CD14-positive monocyte (primary cell): ENCODE measurements at regions not wholly inside any gene's neighbourhood (a gene's known extent, or its start where the extent isn't known, plus 50 kb on each side); places are given as distances from the start of the nearest gene placed in this dataset.

ENCODE experiments used
- DNase-seq, 3 donors: peaks; one replicate each; pipeline ENCODE4 v3.0.0-alpha.2; 2011 to 2022
- H2AFZ ChIP-seq: 2 replicates; pipeline ENCODE4 v1.6.0; 2012; ENCODE audit warnings: mild to moderate bottlenecking, low read depth, low read length, inconsistent platforms; ENCODE audit not compliant: insufficient read depth, poor library complexity, severe bottlenecking
- H3K27ac ChIP-seq, 2 donors: 1 replicate in 1 of 2; 2 replicates in 1 of 2; pipeline ENCODE4 v1.5.1; 2012 to 2013; ENCODE audit warnings: low read length in 2 of 2, control low read depth in 1 of 2, inconsistent platforms in 1 of 2, low read depth in 1 of 2, mild to moderate bottlenecking in 1 of 2
- H3K27me3 ChIP-seq, 2 donors: one replicate each; pipeline versions ENCODE4 v1.6.0 to v1.6.1; 2011 to 2013; ENCODE audit warnings: low read length in 2 of 2; ENCODE audit not compliant: control insufficient read depth in 2 of 2, insufficient read depth in 2 of 2
- H3K36me3 ChIP-seq, 2 donors: replicated peaks in 1 of 2; 1 replicate in 1 of 2; 2 replicates in 1 of 2; pipeline versions ENCODE4 v1.5.1 to v1.6.1; 2012 to 2013; ENCODE audit warnings: low read length in 2 of 2, control low read depth in 1 of 2, inconsistent platforms in 1 of 2, mild to moderate bottlenecking in 1 of 2; ENCODE audit not compliant: insufficient read depth in 2 of 2, control insufficient read depth in 1 of 2
- H3K4me1 ChIP-seq, 2 donors: 1 replicate in 1 of 2; 2 replicates in 1 of 2; pipeline versions ENCODE4 v1.5.1 to v1.6.1; 2012 to 2013; ENCODE audit warnings: low read length in 2 of 2, control low read depth in 1 of 2, inconsistent platforms in 1 of 2, mild to moderate bottlenecking in 1 of 2, moderate library complexity in 1 of 2; ENCODE audit not compliant: insufficient read depth in 2 of 2, control insufficient read depth in 1 of 2
- H3K4me2 ChIP-seq: replicated peaks from 2 replicates; pipeline ENCODE3; 2012; ENCODE audit warnings: low read length, moderate library complexity, mild to moderate bottlenecking; ENCODE audit not compliant: poor library complexity, severe bottlenecking; ENCODE audit errors: extremely low read depth
- H3K4me3 ChIP-seq, 3 experiments: fragments of 200-600 bp in 1 of 3; sonication (generic) in 1 of 3; replicated peaks in 1 of 3; 1 replicate in 2 of 3; 2 replicates in 1 of 3; pipeline ENCODE4 v1.5.1; 2011 to 2013; ENCODE audit warnings: low read length in 3 of 3, mild to moderate bottlenecking in 3 of 3, control low read depth in 2 of 3, low read depth in 2 of 3, inconsistent platforms in 1 of 3, moderate library complexity in 1 of 3
- H3K79me2 ChIP-seq: 2 replicates; pipeline ENCODE4 v1.6.0; 2012; ENCODE audit warnings: mild to moderate bottlenecking, control low read depth, inconsistent platforms, low read length, moderate library complexity; ENCODE audit not compliant: insufficient read depth
- H3K9ac ChIP-seq: 2 replicates; pipeline ENCODE4 v1.6.0; 2017; ENCODE audit warnings: low read length, mild to moderate bottlenecking; ENCODE audit not compliant: insufficient read depth, poor library complexity, severe bottlenecking
- H3K9me3 ChIP-seq, 2 donors: replicated peaks in 1 of 2; 1 replicate in 1 of 2; 2 replicates in 1 of 2; pipeline versions ENCODE4 v1.5.1 to v1.6.1; 2012 to 2013; ENCODE audit warnings: low read length in 2 of 2, control low read depth in 1 of 2; ENCODE audit not compliant: control insufficient read depth in 1 of 2, insufficient read depth in 1 of 2
- H4K20me1 ChIP-seq: 2 replicates; pipeline ENCODE4 v1.6.0; 2012; ENCODE audit warnings: mild to moderate bottlenecking, low read length, control low read depth, moderate library complexity; ENCODE audit not compliant: insufficient read depth
- H3K27ac Mint-ChIP-seq, 7 donors: one replicate each; pipeline ENCODE4 v1.8.0; 2020; ENCODE audit warnings: mild to moderate bottlenecking in 7 of 7, mixed read lengths in 7 of 7, moderate library complexity in 6 of 7, inconsistent platforms in 2 of 7
- H3K27me3 Mint-ChIP-seq, 3 donors: one replicate each; pipeline ENCODE4 v1.8.0; 2021 to 2022; ENCODE audit warnings: low read depth in 3 of 3, mild to moderate bottlenecking in 3 of 3, mixed read lengths in 3 of 3, moderate library complexity in 3 of 3, inconsistent platforms in 1 of 3
- H3K36me3 Mint-ChIP-seq, 2 donors: one replicate each; pipeline ENCODE4 v1.8.0; 2020; ENCODE audit warnings: mixed read lengths in 2 of 2, inconsistent platforms in 1 of 2, mild to moderate bottlenecking in 1 of 2
- H3K4me1 Mint-ChIP-seq: one replicate; pipeline ENCODE4 v1.8.0; 2020; ENCODE audit warnings: mild to moderate bottlenecking, mixed read lengths
- H3K4me3 Mint-ChIP-seq, 2 donors: one replicate each; pipeline ENCODE4 v1.8.0; 2020; ENCODE audit warnings: mild to moderate bottlenecking in 2 of 2, mixed read lengths in 2 of 2, moderate library complexity in 1 of 2
- H3K9me3 Mint-ChIP-seq, 7 donors: one replicate each; pipeline ENCODE4 v1.8.0; 2020 to 2022; ENCODE audit warnings: mixed read lengths in 7 of 7, mild to moderate bottlenecking in 6 of 7, moderate library complexity in 6 of 7, inconsistent platforms in 2 of 7
- whole genome bisulfite sequencing: methylation state at CpG from one replicate; pipeline ENCODE4 v1.1.5; 2013; ENCODE audit warnings: missing lambda C conversion rate; ENCODE audit not compliant: insufficient coverage; 5-methylcytosine and 5-hydroxymethylcytosine counted together
- intact Hi-C, 2 donors: fragments of 100-400 bp; cut with micrococcal nuclease; formaldehyde crosslinking; loops; one replicate each; pipeline versions ENCODE4 v1.15.0 to v1.15.1; 2023
- TF ChIP-seq, protein P1 (sequence below): fragments of 200-600 bp; IDR thresholded peaks from one replicate; pipeline ENCODE4 v1.8.0; 2022; ENCODE audit warnings: antibody characterized with exemption, mild to moderate bottlenecking

DNA sequence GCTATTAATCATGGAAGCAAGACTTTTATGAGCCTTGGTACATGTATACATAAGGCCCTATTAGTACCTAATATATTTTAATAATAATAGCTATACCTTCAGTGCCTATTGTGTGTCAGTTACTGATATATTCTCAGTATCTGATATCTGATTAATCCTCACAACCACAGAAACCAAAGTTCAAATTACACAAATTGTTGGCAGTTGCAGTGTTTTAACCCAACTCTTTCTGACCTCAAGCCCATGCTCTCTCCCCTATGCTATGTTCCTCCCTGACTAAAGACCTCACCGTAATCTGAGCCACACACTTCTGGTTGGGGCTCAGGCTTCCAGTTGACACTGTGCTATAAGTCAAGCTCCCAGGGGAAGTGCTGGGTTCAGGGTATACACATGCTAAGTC is 214.4 kb downstream of the SPTSSA start:
- Histone ChIP-seq H3K27me3 (no peaks in the 10 kb centered on the region), H3K9ac (no peak overlapping the region), H3K9me3 (no peaks in the 10 kb centered on the region), H3K36me3 (no peaks in the 10 kb centered on the region), H3K4me3 (no peak overlapping the region), H2AFZ (no peak overlapping the region), H3K4me1 (no peaks in the 10 kb centered on the region), H3K79me2 (no peaks in the 10 kb centered on the region), H3K4me2 (no peak overlapping the region), H4K20me1 (no peaks in the 10 kb centered on the region), H3K27ac (no peak overlapping the region)
- DNase-seq, result no peak
- Mint-ChIP-seq H3K36me3 (no peaks in the 10 kb centered on the region), H3K4me3 (no peak overlapping the region), H3K27me3 (peaks cover 1 to 5% (median 2%) of the 10 kb centered on the region in 3 donors), H3K9me3 (peaks cover 0 to 6% (median 0%) of the 10 kb centered on the region in 7 donors), H3K27ac (no peak overlapping the region), H3K4me1 (no peaks in the 10 kb centered on the region)
- TF ChIP-seq, protein P1, sequence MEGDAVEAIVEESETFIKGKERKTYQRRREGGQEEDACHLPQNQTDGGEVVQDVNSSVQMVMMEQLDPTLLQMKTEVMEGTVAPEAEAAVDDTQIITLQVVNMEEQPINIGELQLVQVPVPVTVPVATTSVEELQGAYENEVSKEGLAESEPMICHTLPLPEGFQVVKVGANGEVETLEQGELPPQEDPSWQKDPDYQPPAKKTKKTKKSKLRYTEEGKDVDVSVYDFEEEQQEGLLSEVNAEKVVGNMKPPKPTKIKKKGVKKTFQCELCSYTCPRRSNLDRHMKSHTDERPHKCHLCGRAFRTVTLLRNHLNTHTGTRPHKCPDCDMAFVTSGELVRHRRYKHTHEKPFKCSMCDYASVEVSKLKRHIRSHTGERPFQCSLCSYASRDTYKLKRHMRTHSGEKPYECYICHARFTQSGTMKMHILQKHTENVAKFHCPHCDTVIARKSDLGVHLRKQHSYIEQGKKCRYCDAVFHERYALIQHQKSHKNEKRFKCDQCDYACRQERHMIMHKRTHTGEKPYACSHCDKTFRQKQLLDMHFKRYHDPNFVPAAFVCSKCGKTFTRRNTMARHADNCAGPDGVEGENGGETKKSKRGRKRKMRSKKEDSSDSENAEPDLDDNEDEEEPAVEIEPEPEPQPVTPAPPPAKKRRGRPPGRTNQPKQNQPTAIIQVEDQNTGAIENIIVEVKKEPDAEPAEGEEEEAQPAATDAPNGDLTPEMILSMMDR, result no peak
- intact Hi-C loops, result no loop called here
- WGBS, result 0% methylated on average over 1 of the region's 1 CpG

DNA sequence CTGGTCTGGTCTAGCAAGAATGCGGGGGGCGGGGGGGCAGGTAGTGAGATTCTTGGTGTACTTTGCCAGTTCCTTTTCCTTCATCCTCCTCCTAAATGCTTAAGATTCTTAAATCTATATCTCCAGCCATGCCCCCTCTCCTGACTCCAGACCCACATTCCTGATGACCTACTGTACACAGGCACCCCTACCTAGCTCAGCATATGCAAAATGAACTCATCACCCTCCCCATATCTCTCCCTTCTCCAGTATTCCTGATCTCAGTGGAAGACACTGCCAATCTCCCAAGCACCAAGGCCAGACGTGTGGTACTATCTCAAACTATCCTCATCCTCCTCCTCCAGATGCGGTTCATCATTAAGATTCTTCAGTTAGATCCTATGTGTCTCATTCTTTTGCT is 215.8 kb downstream of the SPTSSA start:
- no peaks in the 10 kb centered on the region for H3K36me3 ChIP-seq
- no peaks in the 10 kb centered on the region for H3K79me2 ChIP-seq
- no peaks in the 10 kb centered on the region for H3K27me3 ChIP-seq
- Mint-ChIP-seq H3K4me1 (no peaks in the 10 kb centered on the region), H3K27ac (no peak overlapping the region), H3K4me3 (no peak overlapping the region), H3K9me3 (peaks cover 0 to 6% (median 0%) of the 10 kb centered on the region in 7 donors), H3K27me3 (peaks cover 0 to 7% (median 5%) of the 10 kb centered on the region in 3 donors), H3K36me3 (no peaks in the 10 kb centered on the region)
- intact Hi-C loops, result no loop called here
- no peaks in the 10 kb centered on the region for H4K20me1 ChIP-seq
- H3K9me3 ChIP-seq, result no peaks in the 10 kb centered on the region
- TF ChIP-seq, protein P1, result no peak
- no peak overlapping the region for H3K4me2 ChIP-seq
- 95% methylated on average over 2 of the region's 4 CpGs for WGBS
- H2AFZ ChIP-seq, result no peak overlapping the region
- DNase-seq, result no peak
- H3K4me3 ChIP-seq, result no peak overlapping the region
- no peaks in the 10 kb centered on the region for H3K4me1 ChIP-seq
- no peak overlapping the region for H3K27ac ChIP-seq
- no peak overlapping the region for H3K9ac ChIP-seq
